WTC11 (cell line): ENCODE measurements at regions not wholly inside any gene's neighbourhood (a gene's known extent, or its start where the extent isn't known, plus 50 kb on each side); places are given as distances from the start of the nearest gene placed in this dataset.

Experiments used
- ATAC-seq: fragments of 200-7000 bp; cut with Tn5 transposase; 2 replicates; pipeline ENCODE4 v1.10.0; 2021; ENCODE audit warnings: mild to moderate bottlenecking, moderate library complexity
- CTCF ChIA-PET: fragments of 300-600 bp; sonication (Branson Sonifier 250); formaldehyde crosslinking; loops from one replicate; lab custom pipeline; 2021; ENCODE audit warnings: antibody characterized with exemption; lab: Charles Lee
- POLR2A ChIA-PET: fragments of 350-600 bp; sonication (Branson Sonifier 250); formaldehyde crosslinking; loops from one replicate; lab custom pipeline; 2021; ENCODE audit warnings: antibody characterized with exemption; lab: Charles Lee
- DNase-seq: peaks from one replicate; pipeline ENCODE4 v3.0.0; 2021; ENCODE audit warnings: low spot score
- H3K27ac Mint-ChIP-seq: 2 replicates; pipeline ENCODE4 v1.8.0; 2021; ENCODE audit warnings: mixed read lengths
- H3K27me3 Mint-ChIP-seq: 2 replicates; pipeline ENCODE4 v1.8.0; 2021; ENCODE audit warnings: low read depth, mild to moderate bottlenecking, moderate library complexity, mixed read lengths
- H3K36me3 Mint-ChIP-seq: 2 replicates; pipeline ENCODE4 v1.8.0; 2021; ENCODE audit warnings: mixed read lengths
- H3K4me1 Mint-ChIP-seq: 2 replicates; pipeline ENCODE4 v1.8.0; 2022; ENCODE audit warnings: mixed read lengths
- H3K4me3 Mint-ChIP-seq: 2 replicates; pipeline ENCODE4 v1.8.0; 2021; ENCODE audit warnings: mild to moderate bottlenecking, moderate library complexity, mixed read lengths
- H3K9me3 Mint-ChIP-seq: 2 replicates; pipeline ENCODE4 v1.8.0; 2021; ENCODE audit warnings: mixed read lengths
- AFF4 ChIP-seq: sonication (generic); formaldehyde crosslinking; IDR thresholded peaks from 2 replicates; pipeline ENCODE4 v1.8.1; 2023; ENCODE audit warnings: mild to moderate bottlenecking, missing genetic modification reagents, borderline replicate concordance
- ARID4B ChIP-seq: sonication (generic); formaldehyde crosslinking; IDR thresholded peaks from 2 replicates; pipeline ENCODE4 v1.8.0; 2023; ENCODE audit warnings: missing genetic modification reagents, mild to moderate bottlenecking, borderline replicate concordance
- ATF1 ChIP-seq: sonication (generic); formaldehyde crosslinking; IDR thresholded peaks from 2 replicates; pipeline ENCODE4 v1.8.1; 2023; ENCODE audit warnings: mild to moderate bottlenecking, moderate library complexity, missing genetic modification reagents
- ATF2 ChIP-seq: sonication (generic); formaldehyde crosslinking; IDR thresholded peaks from 2 replicates; pipeline ENCODE4 v1.8.1; 2022; ENCODE audit warnings: low read depth, missing genetic modification reagents, borderline replicate concordance
- CTCF ChIP-seq: fragments of 200-600 bp; IDR thresholded peaks from 2 replicates; pipeline ENCODE4 v1.8.0; 2022; ENCODE audit warnings: antibody characterized with exemption
- ELF4 ChIP-seq: sonication (generic); formaldehyde crosslinking; IDR thresholded peaks from 2 replicates; pipeline ENCODE4 v1.8.1; 2022; ENCODE audit warnings: low read depth, mild to moderate bottlenecking, moderate library complexity, missing genetic modification reagents
- HMGXB4 ChIP-seq: sonication (generic); formaldehyde crosslinking; IDR thresholded peaks from 2 replicates; pipeline ENCODE4 v1.8.1; 2023; ENCODE audit warnings: mild to moderate bottlenecking, moderate library complexity, missing genetic modification reagents
- JAZF1 ChIP-seq: fragments of 250-450 bp; sonication (Bioruptor Pico); IDR thresholded peaks from 2 replicates; pipeline ENCODE4 v1.9.0; 2021; ENCODE audit warnings: moderate library complexity, mild to moderate bottlenecking, inconsistent platforms
- MLX ChIP-seq: sonication (generic); formaldehyde crosslinking; IDR thresholded peaks from 2 replicates; pipeline ENCODE4 v1.8.1; 2023; ENCODE audit warnings: mild to moderate bottlenecking, missing genetic modification reagents, moderate library complexity
- MXD4 ChIP-seq: fragments of 250-450 bp; sonication (Bioruptor Pico); IDR thresholded peaks from 2 replicates; pipeline ENCODE4 v1.8.0; 2021; ENCODE audit warnings: mild to moderate bottlenecking, moderate library complexity, borderline replicate concordance
- SMAD3 ChIP-seq: sonication (generic); formaldehyde crosslinking; IDR thresholded peaks from 2 replicates; pipeline ENCODE4 v1.8.0; 2022; ENCODE audit warnings: missing genetic modification reagents, mild to moderate bottlenecking, borderline replicate concordance
- SMAD4 ChIP-seq: sonication (generic); formaldehyde crosslinking; IDR thresholded peaks from 2 replicates; pipeline ENCODE4 v1.8.0; 2022; ENCODE audit warnings: mild to moderate bottlenecking, missing genetic modification reagents
- TEAD1 ChIP-seq: sonication (generic); formaldehyde crosslinking; IDR thresholded peaks from 2 replicates; pipeline ENCODE4 v1.8.0; 2022; ENCODE audit warnings: mild to moderate bottlenecking, missing genetic modification reagents
- ZNF396 ChIP-seq: fragments of 250-450 bp; sonication (Bioruptor Pico); IDR thresholded peaks from 2 replicates; pipeline ENCODE4 v1.8.0; 2021; ENCODE audit warnings: mild to moderate bottlenecking, moderate library complexity, borderline replicate concordance
- ZNF512 ChIP-seq: sonication (generic); formaldehyde crosslinking; IDR thresholded peaks from 2 replicates; pipeline ENCODE4 v1.8.1; 2022; ENCODE audit warnings: missing genetic modification reagents, borderline replicate concordance

GRCh38 chr1:234823191-234824176 lies 213.5 kb upstream of the IRF2BP2 start:
- ChIA-PET POLR2A (interaction anchor here (0.7 kb wide), 1 partner anchor 279 kb away, joined by 4 read pairs; no protein-coding TSS in a partner anchor), CTCF (interaction anchor here (0.6 kb wide), 1 partner anchor 328 kb away, joined by 3 read pairs; no protein-coding TSS in a partner anchor)
- ATAC-seq (no peak), DNase-seq (no peak)
- no peaks in the 10 kb centered on the region for H3K9me3 Mint-ChIP-seq
- no peak overlapping the region for H3K4me3 Mint-ChIP-seq
- no peaks in the 10 kb centered on the region for H3K36me3 Mint-ChIP-seq
- H3K27me3 Mint-ChIP-seq: no peaks in the 10 kb centered on the region
- no peaks in the 10 kb centered on the region for H3K4me1 Mint-ChIP-seq
- H3K27ac Mint-ChIP-seq: no peak overlapping the region
- TF ChIP-seq MLX (CRISPR knock-in tag) (no peak), MXD4 (CRISPR knock-in tag) (no peak), ZNF512 (no peak), AFF4 (no peak)

- TF ChIP-seq ELF4 (CRISPR knock-in tag) (no peak), ATF2 (no peak), CTCF (no peak), JAZF1 (CRISPR knock-in tag) (no peak), SMAD4 (CRISPR knock-in tag) (no peak), ZNF396 (CRISPR knock-in tag) (no peak), HMGXB4 (CRISPR knock-in tag) (no peak), SMAD3 (no peak), ATF1 (CRISPR knock-in tag) (no peak), ARID4B (no peak), TEAD1 (CRISPR knock-in tag) (no peak)
- Mint-ChIP-seq H3K27me3 (no peaks in the 10 kb centered on the region; the same call in 1 of the 2 replicates), H3K9me3 (no peaks in the 10 kb centered on the region), H3K4me1 (0 out of 2 replicates have a peak, but pooled peaks cover 3% of the 10 kb centered on the region), H3K4me3 (no peak overlapping the region), H3K27ac (no peak overlapping the region), H3K36me3 (no peaks in the 10 kb centered on the region)
- ChIA-PET POLR2A (no interaction called here), CTCF (interaction anchor here (1.1 kb wide), 1 partner anchor 262 kb away, joined by 3 read pairs; no protein-coding TSS in a partner anchor)
- DNase-seq: no peak
- ATAC-seq: no peak
Measured at GRCh38 chr1:234821840-234822239, 211.9 kb upstream of the IRF2BP2 start.
